Uterus (tissue), 2 donors: ENCODE measurements at regions not wholly inside any gene's neighbourhood (a gene's known extent, or its start where the extent isn't known, plus 50 kb on each side); places are given as distances from the start of the nearest gene placed in this dataset.

Experiments
- CTCF ChIP-seq, 4 experiments: fragments of 200-600 bp in 2 of 4; fragments of 450-650 bp in 2 of 4; sonication (generic) in 2 of 4; IDR thresholded peaks; one replicate each; pipeline ENCODE4 v1.5.1; 2016 to 2019; ENCODE audit warnings: antibody characterized with exemption in 4 of 4, mild to moderate bottlenecking in 2 of 4, moderate library complexity in 1 of 4
- POLR2A ChIP-seq, 2 donors: fragments of 450-650 bp; IDR thresholded peaks; one replicate each; pipeline ENCODE4 v1.6.1; 2016; ENCODE audit warnings: antibody characterized with exemption in 2 of 2, mild to moderate bottlenecking in 1 of 2, moderate library complexity in 1 of 2

DNA sequence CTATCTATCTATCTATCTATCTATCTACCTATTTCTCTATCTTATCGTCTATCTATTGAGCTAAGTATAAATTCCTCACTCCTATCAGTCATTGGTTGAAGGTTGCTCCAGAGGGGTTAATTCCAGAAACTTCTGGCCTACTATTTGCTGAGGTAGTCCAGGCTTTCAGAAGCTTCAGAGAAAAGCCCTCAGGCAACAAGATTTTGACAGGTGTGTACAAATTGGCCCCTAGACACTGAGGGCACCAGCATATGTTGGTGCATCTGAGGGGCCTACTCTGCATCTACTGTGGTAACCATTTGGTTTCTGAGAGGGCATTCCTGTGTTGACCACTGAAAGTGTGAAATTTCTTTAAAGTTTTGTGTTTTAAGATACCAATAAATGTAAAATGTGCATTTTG lies 265.2 kb upstream of the B3GALT2 start:
- TF ChIP-seq CTCF (IDR thresholded peaks at IDR 0.05) (no peak), POLR2A (IDR thresholded peaks at IDR 0.05) (no peak)
